Natural killer cell (primary cell): ENCODE measurements at regions not wholly inside any gene's neighbourhood (a gene's known extent, or its start where the extent isn't known, plus 50 kb on each side); places are given as distances from the start of the nearest gene placed in this dataset.

Experiments used
- ATAC-seq, 3 donors: fragments of 150-1000 bp in 2 of 3; fragments of 200-7000 bp in 1 of 3; cut with Tn5 transposase; 1 replicate in 1 of 3; 2 replicates in 2 of 3; pipeline ENCODE4 v1.10.0; 2021; ENCODE audit warnings: mild to moderate bottlenecking in 2 of 3, moderate library complexity in 2 of 3
- DNase-seq, 2 donors: peaks; one replicate each; pipeline versions ENCODE4 v3.0.0 to v3.0.0-alpha.2; 2013 to 2021; ENCODE audit warnings: mixed read lengths in 1 of 2
- H3K27ac ChIP-seq: one replicate; pipeline ENCODE4 v1.5.1; 2013; ENCODE audit warnings: mild to moderate bottlenecking, low read length
- H3K27me3 ChIP-seq: one replicate; pipeline ENCODE4 v1.6.1; 2013; ENCODE audit warnings: low read length; ENCODE audit not compliant: control insufficient read depth, insufficient read depth
- H3K36me3 ChIP-seq: one replicate; pipeline ENCODE4 v1.6.1; 2013; ENCODE audit warnings: low read length; ENCODE audit not compliant: control insufficient read depth, insufficient read depth
- H3K4me1 ChIP-seq: one replicate; pipeline ENCODE4 v1.6.1; 2013; ENCODE audit warnings: low read length; ENCODE audit not compliant: control insufficient read depth, insufficient read depth
- H3K4me3 ChIP-seq: one replicate; pipeline ENCODE4 v1.5.1; 2013; ENCODE audit warnings: low read length
- H3K9me3 ChIP-seq: one replicate; pipeline ENCODE4 v1.6.1; 2013; ENCODE audit warnings: low read length; ENCODE audit not compliant: control insufficient read depth, insufficient read depth
- H3K27ac Mint-ChIP-seq, 2 donors: one replicate each; pipeline ENCODE4 v1.8.0; 2022; ENCODE audit warnings: mild to moderate bottlenecking in 2 of 2, mixed read lengths in 2 of 2, moderate library complexity in 1 of 2
- H3K27me3 Mint-ChIP-seq, 2 donors: one replicate each; pipeline ENCODE4 v1.8.0; 2022; ENCODE audit warnings: low read depth in 2 of 2, mixed read lengths in 2 of 2
- H3K36me3 Mint-ChIP-seq: one replicate; pipeline ENCODE4 v1.8.0; 2022; ENCODE audit warnings: mixed read lengths
- H3K4me1 Mint-ChIP-seq, 2 donors: one replicate each; pipeline ENCODE4 v1.8.0; 2022; ENCODE audit warnings: mixed read lengths in 2 of 2
- H3K4me3 Mint-ChIP-seq: one replicate; pipeline ENCODE4 v1.8.0; 2022; ENCODE audit warnings: mild to moderate bottlenecking, moderate library complexity, mixed read lengths
- H3K9me3 Mint-ChIP-seq, 2 donors: one replicate each; pipeline ENCODE4 v1.8.0; 2022; ENCODE audit warnings: mixed read lengths in 2 of 2
- WGBS: methylation state at CpG from one replicate; pipeline ENCODE4 v1.1.7; 2013; ENCODE audit warnings: missing lambda C conversion rate; ENCODE audit not compliant: insufficient coverage; 5-methylcytosine and 5-hydroxymethylcytosine counted together
- intact Hi-C: fragments of 100-400 bp; cut with micrococcal nuclease; formaldehyde crosslinking; loops from one replicate; pipeline ENCODE4 v1.14.2; 2022
- TF ChIP-seq, protein P1 (sequence below): fragments of 200-600 bp; IDR thresholded peaks from one replicate; pipeline ENCODE4 v1.8.0; 2022; ENCODE audit warnings: antibody characterized with exemption

DNA sequence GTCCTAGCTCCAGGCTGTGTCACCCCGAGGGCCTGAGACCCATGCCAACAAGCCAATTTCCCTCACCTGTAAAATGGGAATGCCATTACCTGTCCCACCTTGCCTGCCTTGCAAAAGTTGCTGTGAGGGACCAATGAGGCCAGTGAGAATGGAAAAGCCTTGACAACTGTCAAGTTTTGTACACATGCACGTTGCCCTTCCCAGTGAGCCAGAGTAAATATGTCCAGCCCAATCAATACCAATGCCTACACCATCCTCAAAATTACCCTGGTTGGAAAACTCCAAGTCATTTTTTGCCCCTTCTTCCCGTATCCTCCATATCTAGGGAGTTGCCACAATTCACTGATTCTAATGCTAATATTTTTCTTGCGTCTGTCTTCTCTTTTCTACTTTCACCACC, 73.5 kb upstream of the RASGRF1 start:
- intact Hi-C loops: no loop called here
- ATAC-seq (no peak), DNase-seq (no peak)
- Mint-ChIP-seq H3K36me3 (no peaks in the 10 kb centered on the region), H3K27me3 (peaks cover 14 to 15% of the 10 kb centered on the region in 2 donors), H3K4me1 (no peaks in the 10 kb centered on the region), H3K27ac (no peak overlapping the region), H3K4me3 (no peak overlapping the region), H3K9me3 (no peaks in the 10 kb centered on the region)
- Histone ChIP-seq H3K4me3 (no peak overlapping the region), H3K27me3 (no peaks in the 10 kb centered on the region), H3K4me1 (no peaks in the 10 kb centered on the region), H3K36me3 (no peaks in the 10 kb centered on the region), H3K9me3 (no peaks in the 10 kb centered on the region), H3K27ac (no peak overlapping the region)
- 84% methylated on average over 4 of the region's 4 CpGs for WGBS
- TF ChIP-seq, protein P1, sequence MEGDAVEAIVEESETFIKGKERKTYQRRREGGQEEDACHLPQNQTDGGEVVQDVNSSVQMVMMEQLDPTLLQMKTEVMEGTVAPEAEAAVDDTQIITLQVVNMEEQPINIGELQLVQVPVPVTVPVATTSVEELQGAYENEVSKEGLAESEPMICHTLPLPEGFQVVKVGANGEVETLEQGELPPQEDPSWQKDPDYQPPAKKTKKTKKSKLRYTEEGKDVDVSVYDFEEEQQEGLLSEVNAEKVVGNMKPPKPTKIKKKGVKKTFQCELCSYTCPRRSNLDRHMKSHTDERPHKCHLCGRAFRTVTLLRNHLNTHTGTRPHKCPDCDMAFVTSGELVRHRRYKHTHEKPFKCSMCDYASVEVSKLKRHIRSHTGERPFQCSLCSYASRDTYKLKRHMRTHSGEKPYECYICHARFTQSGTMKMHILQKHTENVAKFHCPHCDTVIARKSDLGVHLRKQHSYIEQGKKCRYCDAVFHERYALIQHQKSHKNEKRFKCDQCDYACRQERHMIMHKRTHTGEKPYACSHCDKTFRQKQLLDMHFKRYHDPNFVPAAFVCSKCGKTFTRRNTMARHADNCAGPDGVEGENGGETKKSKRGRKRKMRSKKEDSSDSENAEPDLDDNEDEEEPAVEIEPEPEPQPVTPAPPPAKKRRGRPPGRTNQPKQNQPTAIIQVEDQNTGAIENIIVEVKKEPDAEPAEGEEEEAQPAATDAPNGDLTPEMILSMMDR: no peak

DNA sequence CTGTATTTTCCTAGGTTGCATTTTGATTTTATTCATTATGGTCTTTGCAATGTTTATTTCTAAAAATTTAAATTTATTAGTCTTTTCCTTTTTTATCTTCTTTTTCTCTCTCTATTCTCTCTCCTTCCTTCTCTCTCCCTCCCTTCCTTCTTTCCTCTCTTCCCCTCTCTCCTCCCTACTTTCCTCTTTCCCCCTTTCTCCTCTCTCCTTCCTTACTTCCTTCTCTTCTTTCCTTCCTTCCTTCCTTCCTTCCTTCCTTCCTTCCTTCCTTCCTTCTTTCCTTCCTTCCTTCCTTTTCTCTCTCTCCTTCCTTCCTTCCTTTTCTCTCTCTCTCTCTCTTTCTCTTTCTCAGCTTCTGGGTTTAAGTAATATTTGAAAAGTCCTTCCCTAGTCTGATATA, 72.8 kb upstream of the RASGRF1 start:
- H3K9me3 ChIP-seq: no peaks in the 10 kb centered on the region
- H3K9me3 Mint-ChIP-seq: no peaks in the 10 kb centered on the region
- H3K36me3 ChIP-seq: no peaks in the 10 kb centered on the region
- H3K4me3 Mint-ChIP-seq: no peak overlapping the region
- no peaks in the 10 kb centered on the region for H3K4me1 ChIP-seq
- no peaks in the 10 kb centered on the region for H3K27me3 ChIP-seq
- DNase-seq (no peak), ATAC-seq (no peak)
- no peak overlapping the region for H3K27ac Mint-ChIP-seq
- TF ChIP-seq, protein P1: no peak
- H3K4me3 ChIP-seq: no peak overlapping the region
- intact Hi-C loops: no loop called here
- no peak overlapping the region for H3K27ac ChIP-seq
- H3K4me1 Mint-ChIP-seq: no peaks in the 10 kb centered on the region
- H3K27me3 Mint-ChIP-seq: peaks cover 14 to 15% of the 10 kb centered on the region in 2 donors
- no peaks in the 10 kb centered on the region for H3K36me3 Mint-ChIP-seq

DNA sequence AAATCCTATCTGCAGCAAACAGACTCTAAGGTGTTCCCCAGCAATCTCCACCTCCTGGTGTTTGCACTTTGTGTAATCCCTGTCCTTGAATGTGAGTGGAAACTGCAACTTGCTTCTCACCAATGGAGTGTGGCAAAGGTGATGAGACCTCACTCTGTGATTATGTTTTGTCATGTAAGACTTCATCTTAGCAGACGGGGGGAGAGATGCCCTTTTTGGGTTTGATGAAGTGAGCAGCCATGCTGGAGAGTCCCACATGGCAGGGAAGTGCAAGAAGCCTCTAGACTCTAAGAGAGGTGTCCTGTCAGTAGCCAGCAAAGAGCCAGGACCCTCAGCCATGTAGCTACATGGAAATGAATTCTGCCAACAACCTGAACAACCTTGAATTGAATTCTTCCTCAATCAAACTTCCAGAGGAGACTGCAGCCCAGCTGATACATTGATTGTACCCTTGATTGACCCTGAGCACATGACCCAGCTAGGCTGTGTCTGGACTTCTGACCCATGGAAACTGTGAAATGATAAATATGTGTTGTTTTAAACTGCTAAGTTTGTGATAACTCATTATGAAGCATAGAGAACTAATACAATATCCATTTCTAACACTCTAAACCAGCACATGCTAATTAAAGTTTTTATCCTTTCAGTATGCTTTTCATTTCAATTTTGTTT, 71.4 kb upstream of the RASGRF1 start:
- Mint-ChIP-seq H3K27me3 (peaks cover 14 to 15% of the 10 kb centered on the region in 2 donors), H3K36me3 (no peaks in the 10 kb centered on the region), H3K4me1 (no peaks in the 10 kb centered on the region), H3K9me3 (no peaks in the 10 kb centered on the region), H3K27ac (no peak overlapping the region), H3K4me3 (no peak overlapping the region)
- Histone ChIP-seq H3K9me3 (no peaks in the 10 kb centered on the region), H3K36me3 (no peaks in the 10 kb centered on the region), H3K27me3 (no peaks in the 10 kb centered on the region), H3K27ac (no peak overlapping the region), H3K4me1 (no peaks in the 10 kb centered on the region), H3K4me3 (no peak overlapping the region)
- TF ChIP-seq, protein P1: no peak
- WGBS: 29% methylated on average over 1 of the region's 1 CpG
- no peak for DNase-seq
- intact Hi-C loops: no loop called here
- no peak for ATAC-seq

DNA sequence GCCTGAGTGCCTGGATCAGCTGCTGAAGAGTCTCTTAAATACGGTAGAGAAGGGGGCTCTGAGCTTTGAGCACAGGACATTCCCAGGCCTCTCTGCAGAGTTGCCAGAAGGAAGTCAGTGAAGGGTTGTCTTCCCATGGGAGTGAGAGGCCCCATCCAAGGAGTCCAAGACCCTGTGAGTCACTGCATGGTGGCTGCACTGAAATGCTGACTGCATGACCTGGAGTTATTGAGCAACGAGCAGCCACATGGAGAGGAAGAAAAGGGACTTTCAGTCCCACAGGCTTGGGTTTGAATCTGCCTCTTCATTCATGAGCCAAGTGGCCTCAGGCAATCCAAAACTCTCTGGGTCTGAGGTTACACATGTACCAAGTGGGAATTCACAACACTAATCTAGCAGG, 69.6 kb upstream of the RASGRF1 start:
- Histone ChIP-seq H3K4me1 (no peaks in the 10 kb centered on the region), H3K4me3 (no peak overlapping the region), H3K36me3 (no peaks in the 10 kb centered on the region), H3K9me3 (no peaks in the 10 kb centered on the region), H3K27me3 (no peaks in the 10 kb centered on the region), H3K27ac (no peak overlapping the region)
- H3K27me3 Mint-ChIP-seq: peaks cover 12 to 23% of the 10 kb centered on the region in 2 donors
- no peak overlapping the region for H3K4me3 Mint-ChIP-seq
- TF ChIP-seq, protein P1: no peak
- intact Hi-C loops: no loop called here
- no peak overlapping the region for H3K27ac Mint-ChIP-seq
- DNase-seq: no peak
- WGBS: 88% methylated on average over 2 of the region's 2 CpGs
- H3K36me3 Mint-ChIP-seq: no peaks in the 10 kb centered on the region
- no peaks in the 10 kb centered on the region for H3K9me3 Mint-ChIP-seq
- no peak for ATAC-seq
- no peaks in the 10 kb centered on the region for H3K4me1 Mint-ChIP-seq
